ENCODE measurements at regions not wholly inside any gene's neighbourhood (a gene's known extent, or its start where the extent isn't known, plus 50 kb on each side); places are given as distances from the start of the nearest gene placed in this dataset.

DNA sequence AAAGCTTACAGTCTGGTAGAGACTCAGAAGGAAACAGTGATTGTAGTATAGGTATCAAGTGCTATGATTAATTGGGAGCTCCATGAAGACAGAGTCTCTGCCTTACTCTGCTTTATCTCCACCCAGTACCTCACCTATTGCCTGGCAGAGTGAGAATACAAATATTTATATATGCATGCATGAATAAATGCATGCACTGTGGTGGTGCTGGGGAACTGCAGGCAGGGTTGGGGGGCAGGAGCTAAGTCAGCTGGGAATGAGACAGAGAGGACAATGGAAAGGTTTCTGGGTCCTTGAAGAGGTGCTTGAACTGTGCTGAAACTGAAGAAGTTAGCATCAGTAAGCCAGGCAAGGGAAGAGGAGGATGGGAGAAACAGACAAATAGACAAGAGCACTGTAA, 80.8 kb upstream of the PPP2R2B start:
- H3K4me2 ChIP-seq, result no peak overlapping the region
- no peaks in the 10 kb centered on the region for H3K9me2 ChIP-seq
- H3K27ac ChIP-seq (ENCODE audit: low read depth in 2 of 2, low read length in 1 of 2), result no peak overlapping the region
- CTCF ChIA-PET, result interaction anchor here (0.7 to 3.2 kb wide), 8 partner anchors 9 to 426 kb away, joined by 3 to 17 read pairs (median 8); no protein-coding TSS in a partner anchor
- no peak for DNase-seq
- H3F3A ChIP-seq (replicated peaks; ENCODE audit: insufficient read depth), result no peaks in the 10 kb centered on the region
- H3K4me1 ChIP-seq (ENCODE audit: control insufficient read depth in 1 of 2, insufficient read depth in 2 of 2, low read depth in 1 of 2, low read length in 1 of 2), result no peaks in the 10 kb centered on the region
- H3K27me3 ChIP-seq (ENCODE audit: insufficient read depth), result no peaks in the 10 kb centered on the region
- H3K4me3 ChIP-seq (ENCODE audit: low read depth in 2 of 2, low read length in 1 of 2), result no peak overlapping the region
- POLR2A ChIA-PET, result no interaction called here
- no peaks in the 10 kb centered on the region for H3K36me3 ChIP-seq (replicated peaks in 1 of 2; ENCODE audit: control insufficient read depth in 1 of 2, insufficient read depth in 2 of 2, low read length in 1 of 2)
- H3K79me2 ChIP-seq (ENCODE audit: insufficient read depth), result no peaks in the 10 kb centered on the region
- no peak overlapping the region for H3K9ac ChIP-seq
- no peak overlapping the region for H2AFZ ChIP-seq (ENCODE audit: low read depth)
- no peaks in the 10 kb centered on the region for H4K20me1 ChIP-seq (ENCODE audit: insufficient read depth)
- H3K9me3 ChIP-seq, result no peaks in the 10 kb centered on the region
- TF ChIP-seq, protein P1, sequence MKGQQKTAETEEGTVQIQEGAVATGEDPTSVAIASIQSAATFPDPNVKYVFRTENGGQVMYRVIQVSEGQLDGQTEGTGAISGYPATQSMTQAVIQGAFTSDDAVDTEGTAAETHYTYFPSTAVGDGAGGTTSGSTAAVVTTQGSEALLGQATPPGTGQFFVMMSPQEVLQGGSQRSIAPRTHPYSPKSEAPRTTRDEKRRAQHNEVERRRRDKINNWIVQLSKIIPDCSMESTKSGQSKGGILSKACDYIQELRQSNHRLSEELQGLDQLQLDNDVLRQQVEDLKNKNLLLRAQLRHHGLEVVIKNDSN (IDR thresholded peaks at IDR 0.05; ENCODE audit: borderline replicate concordance, low read depth), result no peak
- TF ChIP-seq, protein P2, sequence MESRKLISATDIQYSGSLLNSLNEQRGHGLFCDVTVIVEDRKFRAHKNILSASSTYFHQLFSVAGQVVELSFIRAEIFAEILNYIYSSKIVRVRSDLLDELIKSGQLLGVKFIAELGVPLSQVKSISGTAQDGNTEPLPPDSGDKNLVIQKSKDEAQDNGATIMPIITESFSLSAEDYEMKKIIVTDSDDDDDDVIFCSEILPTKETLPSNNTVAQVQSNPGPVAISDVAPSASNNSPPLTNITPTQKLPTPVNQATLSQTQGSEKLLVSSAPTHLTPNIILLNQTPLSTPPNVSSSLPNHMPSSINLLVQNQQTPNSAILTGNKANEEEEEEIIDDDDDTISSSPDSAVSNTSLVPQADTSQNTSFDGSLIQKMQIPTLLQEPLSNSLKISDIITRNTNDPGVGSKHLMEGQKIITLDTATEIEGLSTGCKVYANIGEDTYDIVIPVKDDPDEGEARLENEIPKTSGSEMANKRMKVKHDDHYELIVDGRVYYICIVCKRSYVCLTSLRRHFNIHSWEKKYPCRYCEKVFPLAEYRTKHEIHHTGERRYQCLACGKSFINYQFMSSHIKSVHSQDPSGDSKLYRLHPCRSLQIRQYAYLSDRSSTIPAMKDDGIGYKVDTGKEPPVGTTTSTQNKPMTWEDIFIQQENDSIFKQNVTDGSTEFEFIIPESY (IDR thresholded peaks at IDR 0.05; ENCODE audit: borderline replicate concordance, low read depth), result no peak
- no peak for TF ChIP-seq MXI1 (IDR thresholded peaks at IDR 0.05; ENCODE audit: low read depth, low read length)
- TF ChIP-seq, protein P3, sequence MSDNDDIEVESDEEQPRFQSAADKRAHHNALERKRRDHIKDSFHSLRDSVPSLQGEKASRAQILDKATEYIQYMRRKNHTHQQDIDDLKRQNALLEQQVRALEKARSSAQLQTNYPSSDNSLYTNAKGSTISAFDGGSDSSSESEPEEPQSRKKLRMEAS (IDR thresholded peaks at IDR 0.05; ENCODE audit: low read depth), result no peak
- TF ChIP-seq TAF1 (IDR thresholded peaks at IDR 0.05; ENCODE audit: borderline replicate concordance, low read depth, low read length), result no peak
- no peak for TF ChIP-seq GABPA (IDR thresholded peaks at IDR 0.05; ENCODE audit: low read depth)
- TF ChIP-seq ELF1 (IDR thresholded peaks at IDR 0.05), result no peak
- TF ChIP-seq GATA2 (CRISPR knock-in tag; IDR thresholded peaks at IDR 0.05), result no peak
- TF ChIP-seq, protein P4, sequence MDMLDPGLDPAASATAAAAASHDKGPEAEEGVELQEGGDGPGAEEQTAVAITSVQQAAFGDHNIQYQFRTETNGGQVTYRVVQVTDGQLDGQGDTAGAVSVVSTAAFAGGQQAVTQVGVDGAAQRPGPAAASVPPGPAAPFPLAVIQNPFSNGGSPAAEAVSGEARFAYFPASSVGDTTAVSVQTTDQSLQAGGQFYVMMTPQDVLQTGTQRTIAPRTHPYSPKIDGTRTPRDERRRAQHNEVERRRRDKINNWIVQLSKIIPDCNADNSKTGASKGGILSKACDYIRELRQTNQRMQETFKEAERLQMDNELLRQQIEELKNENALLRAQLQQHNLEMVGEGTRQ (IDR thresholded peaks at IDR 0.05; ENCODE audit: borderline replicate concordance, low read depth, low read length), result no peak

DNA sequence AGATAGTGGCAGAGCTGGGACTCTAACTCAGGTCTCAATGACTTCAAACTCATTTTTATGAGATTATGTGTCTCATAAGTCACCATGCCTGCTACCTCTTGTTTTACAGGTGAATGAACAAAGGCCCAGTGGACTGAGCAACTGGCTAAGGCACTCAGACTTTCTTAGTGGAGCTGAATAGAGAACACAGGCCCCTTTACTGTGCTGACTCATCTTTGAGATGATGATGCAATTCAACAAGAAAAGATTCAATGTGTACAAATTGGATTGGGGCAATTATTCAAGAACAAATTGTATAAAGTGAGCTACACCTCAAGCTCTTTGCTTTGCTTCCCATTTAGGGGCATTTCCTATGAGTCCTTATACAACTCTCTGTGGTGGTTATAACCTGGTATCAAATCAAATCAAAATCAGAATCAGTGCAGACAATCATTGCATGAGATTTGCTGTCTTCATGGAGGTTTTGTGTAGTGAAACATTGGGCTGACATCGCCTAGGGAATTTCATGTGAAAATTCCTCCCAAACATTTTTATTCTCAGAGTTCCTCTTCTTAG, 84.3 kb upstream of the PPP2R2B start:
- Histone ChIP-seq H3K27me3 (ENCODE audit: insufficient read depth) (no peaks in the 10 kb centered on the region), H4K20me1 (ENCODE audit: insufficient read depth) (no peaks in the 10 kb centered on the region), H3K9me2 (no peaks in the 10 kb centered on the region), H3K4me2 (no peak overlapping the region), H3K4me3 (ENCODE audit: low read depth in 2 of 2, low read length in 1 of 2) (no peak overlapping the region), H3K27ac (ENCODE audit: low read depth in 2 of 2, low read length in 1 of 2) (no peak overlapping the region), H3K36me3 (replicated peaks in 1 of 2; ENCODE audit: control insufficient read depth in 1 of 2, insufficient read depth in 2 of 2, low read length in 1 of 2) (no peaks in the 10 kb centered on the region), H3K9me3 (no peaks in the 10 kb centered on the region), H3K4me1 (ENCODE audit: control insufficient read depth in 1 of 2, insufficient read depth in 2 of 2, low read depth in 1 of 2, low read length in 1 of 2) (peaks cover 0 to 12% of the 10 kb centered on the region in 2 experiments; a peak in 2 of 4 replicates), H3F3A (replicated peaks; ENCODE audit: insufficient read depth) (no peaks in the 10 kb centered on the region), H3K9ac (no peak overlapping the region), H3K79me2 (ENCODE audit: insufficient read depth) (no peaks in the 10 kb centered on the region), H2AFZ (ENCODE audit: low read depth) (peak overlapping the region; percentile 53; the same call in 1 of the 2 replicates)
- peak; percentile 46; the same call in 1 of the 2 replicates for TF ChIP-seq FOSL2 (IDR thresholded peaks at IDR 0.05; ENCODE audit: borderline replicate concordance, low read depth)
- TF ChIP-seq YY1 (IDR thresholded peaks at IDR 0.05; ENCODE audit: low read depth), result no peak
- ChIA-PET CTCF (interaction anchor here (0.6 to 8.0 kb wide), 4 partner anchors 16 to 430 kb away, joined by 3 to 176 read pairs (median 10); no protein-coding TSS in a partner anchor), POLR2A (no interaction called here)
- DNase-seq, result no peak
- WGBS (ENCODE audit: low lambda C conversion rate), result 86% methylated on average over 1 of the region's 1 CpG
